ENCODE measurements at regions not wholly inside any gene's neighbourhood (a gene's known extent, or its start where the extent isn't known, plus 50 kb on each side); places are given as distances from the start of the nearest gene placed in this dataset.

GRCh38 chr5:5044247-5044840 lies 95.8 kb upstream of the ADAMTS16 start:
- in situ Hi-C loops (cut with HindIII; ENCODE audit: low sequenced_read_pairs) = no loop called here
- DNase-seq (ENCODE audit: low read depth, low spot score) = no peak
- no peak overlapping the region for H3K4me3 ChIP-seq (ENCODE audit: low read depth, low read length)
- no peak for TF ChIP-seq CTCF (IDR thresholded peaks at IDR 0.05; ENCODE audit: low read depth, low read length)

GRCh38 chr5:5046680-5047502 lies 93.2 kb upstream of the ADAMTS16 start:
- in situ Hi-C loops (cut with HindIII; ENCODE audit: low sequenced_read_pairs) = no loop called here
- no peak overlapping the region for H3K4me3 ChIP-seq (ENCODE audit: low read depth, low read length)
- DNase-seq (ENCODE audit: low read depth, low spot score) = no peak
- TF ChIP-seq CTCF (IDR thresholded peaks at IDR 0.05; ENCODE audit: low read depth, low read length) = no peak

GRCh38 chr5:5050801-5051200 lies 89.3 kb upstream of the ADAMTS16 start:
- no peak for TF ChIP-seq CTCF (IDR thresholded peaks at IDR 0.05; ENCODE audit: low read depth, low read length)
- no peak overlapping the region for H3K4me3 ChIP-seq (ENCODE audit: low read depth, low read length)
- DNase-seq (ENCODE audit: low read depth, low spot score) = no peak
- in situ Hi-C loops (cut with HindIII; ENCODE audit: low sequenced_read_pairs) = no loop called here

GRCh38 chr5:5055712-5056111 lies 84.4 kb upstream of the ADAMTS16 start:
- in situ Hi-C loops (cut with HindIII; ENCODE audit: low sequenced_read_pairs) = no loop called here
- no peak for TF ChIP-seq CTCF (IDR thresholded peaks at IDR 0.05; ENCODE audit: low read depth, low read length)
- no peak overlapping the region for H3K4me3 ChIP-seq (ENCODE audit: low read depth, low read length)
- no peak for DNase-seq (ENCODE audit: low read depth, low spot score)

GRCh38 chr5:5061836-5062235 lies 78.3 kb upstream of the ADAMTS16 start:
- H3K4me3 ChIP-seq (ENCODE audit: low read depth, low read length) = no peak overlapping the region
- in situ Hi-C loops (cut with HindIII; ENCODE audit: low sequenced_read_pairs) = no loop called here
- no peak for TF ChIP-seq CTCF (IDR thresholded peaks at IDR 0.05; ENCODE audit: low read depth, low read length)
- DNase-seq (ENCODE audit: low read depth, low spot score) = no peak

- H3K4me3 ChIP-seq (ENCODE audit: low read depth, low read length) = no peak overlapping the region
- in situ Hi-C loops (cut with HindIII; ENCODE audit: low sequenced_read_pairs) = no loop called here
- no peak for TF ChIP-seq CTCF (IDR thresholded peaks at IDR 0.05; ENCODE audit: low read depth, low read length)
- no peak for DNase-seq (ENCODE audit: low read depth, low spot score)
Observed at GRCh38 chr5:5062525-5063302, 77.4 kb upstream of the ADAMTS16 start.

Measured in astrocyte of the spinal cord (primary cell).